ENCODE measurements at regions not wholly inside any gene's neighbourhood (a gene's known extent, or its start where the extent isn't known, plus 50 kb on each side); places are given as distances from the start of the nearest gene placed in this dataset.

GRCh38 chr6:26155061-26155930, 68.1 kb downstream of the HFE start:
- TF ChIP-seq SUZ12 (IDR thresholded peaks at IDR 0.05): no peak
- TF ChIP-seq, protein P1, sequence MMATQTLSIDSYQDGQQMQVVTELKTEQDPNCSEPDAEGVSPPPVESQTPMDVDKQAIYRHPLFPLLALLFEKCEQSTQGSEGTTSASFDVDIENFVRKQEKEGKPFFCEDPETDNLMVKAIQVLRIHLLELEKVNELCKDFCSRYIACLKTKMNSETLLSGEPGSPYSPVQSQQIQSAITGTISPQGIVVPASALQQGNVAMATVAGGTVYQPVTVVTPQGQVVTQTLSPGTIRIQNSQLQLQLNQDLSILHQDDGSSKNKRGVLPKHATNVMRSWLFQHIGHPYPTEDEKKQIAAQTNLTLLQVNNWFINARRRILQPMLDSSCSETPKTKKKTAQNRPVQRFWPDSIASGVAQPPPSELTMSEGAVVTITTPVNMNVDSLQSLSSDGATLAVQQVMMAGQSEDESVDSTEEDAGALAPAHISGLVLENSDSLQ (IDR thresholded peaks at IDR 0.05): no peak
- TF ChIP-seq FOXM1 (IDR thresholded peaks at IDR 0.05; ENCODE audit: borderline replicate concordance): no peak
- TF ChIP-seq ELF4 (IDR thresholded peaks at IDR 0.05): no peak
- no peak for TF ChIP-seq FOXA1 (IDR thresholded peaks at IDR 0.05)
- no peak for TF ChIP-seq BHLHE40 (IDR thresholded peaks at IDR 0.05; ENCODE audit: borderline replicate concordance)
- no peak for TF ChIP-seq HDGF (IDR thresholded peaks at IDR 0.05; ENCODE audit: borderline replicate concordance)
- TF ChIP-seq L3MBTL2 (conservative IDR thresholded peaks at IDR 0.05): no peak
- TF ChIP-seq ZNF384 (IDR thresholded peaks at IDR 0.05): no peak
- TF ChIP-seq SP1 (IDR thresholded peaks at IDR 0.05): no peak
- TF ChIP-seq TARDBP (IDR thresholded peaks at IDR 0.05): no peak
- no peak for TF ChIP-seq ARNT (IDR thresholded peaks at IDR 0.05)
- no peak for TF ChIP-seq LEF1 (IDR thresholded peaks at IDR 0.05; ENCODE audit: borderline replicate concordance)
- no peak for TF ChIP-seq NFRKB (IDR thresholded peaks at IDR 0.05)

Measured in HEK293T (cell line).